Thoracic aorta (tissue), 2 donors: ENCODE measurements at regions not wholly inside any gene's neighbourhood (a gene's known extent, or its start where the extent isn't known, plus 50 kb on each side); places are given as distances from the start of the nearest gene placed in this dataset.

ENCODE experiments used
- ATAC-seq: fragments of 150-250 bp; one replicate; pipeline ENCODE4 v1.8.0; 2017; ENCODE audit warnings: low read depth; ENCODE audit not compliant: insufficient number of reproducible peaks, low FRiP score
- DNase-seq: peaks from one replicate; pipeline ENCODE4 v3.0.0-alpha.2; 2020; ENCODE audit warnings: low spot score
- H3K27ac ChIP-seq, 2 donors: fragments of 200-600 bp; sonication (generic); 1 replicate in 1 of 2; 2 replicates in 1 of 2; pipeline ENCODE4 v1.5.1; 2016; ENCODE audit warnings: mild to moderate bottlenecking in 2 of 2, moderate library complexity in 2 of 2
- H3K27me3 ChIP-seq: fragments of 200-600 bp; sonication (generic); replicated peaks from 2 replicates; pipeline ENCODE4 v1.6.0; 2016; ENCODE audit warnings: mild to moderate bottlenecking; ENCODE audit not compliant: insufficient read depth
- H3K36me3 ChIP-seq: fragments of 200-600 bp; sonication (generic); one replicate; pipeline ENCODE4 v1.5.1; 2016
- H3K4me1 ChIP-seq, 2 donors: fragments of 200-600 bp; sonication (generic); 1 replicate in 1 of 2; 2 replicates in 1 of 2; pipeline versions ENCODE4 v1.5.1 to v1.6.0; 2016; ENCODE audit warnings: low read depth in 2 of 2, mild to moderate bottlenecking in 1 of 2; ENCODE audit not compliant: control insufficient read depth in 1 of 2
- H3K4me3 ChIP-seq: fragments of 200-600 bp; sonication (generic); 2 replicates; pipeline ENCODE4 v1.5.1; 2016; ENCODE audit warnings: mild to moderate bottlenecking
- H3K9me3 ChIP-seq: fragments of 200-600 bp; sonication (generic); 2 replicates; pipeline ENCODE4 v1.5.1; 2016
- TF ChIP-seq, protein P1 (sequence below): fragments of 200-600 bp; sonication (generic); IDR thresholded peaks from one replicate; pipeline ENCODE4 v1.5.1; 2019; ENCODE audit warnings: antibody characterized with exemption

DNA sequence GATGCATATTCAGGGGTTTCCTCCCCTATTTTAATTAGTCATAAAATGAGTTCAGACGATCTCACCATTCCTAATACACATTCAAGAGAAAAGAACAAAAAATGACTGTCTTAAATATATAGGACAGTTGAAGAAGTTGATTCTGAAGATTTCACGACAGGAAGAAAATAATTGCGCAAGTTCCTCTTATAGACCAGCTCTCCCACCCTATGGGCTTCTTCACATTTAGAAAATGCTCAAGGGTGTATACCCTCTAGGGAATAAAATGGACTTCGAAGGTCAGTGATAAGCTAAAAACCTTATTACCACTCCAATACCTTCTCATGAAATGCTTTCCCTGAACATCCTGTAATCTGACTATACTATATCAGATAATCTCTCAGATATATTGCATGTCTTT, 149.2 kb upstream of the TEX13C start:
- no peaks in the 10 kb centered on the region for H3K27me3 ChIP-seq
- no peaks in the 10 kb centered on the region for H3K9me3 ChIP-seq
- H3K27ac ChIP-seq, result no peak overlapping the region
- no peak for ATAC-seq
- TF ChIP-seq, protein P1, sequence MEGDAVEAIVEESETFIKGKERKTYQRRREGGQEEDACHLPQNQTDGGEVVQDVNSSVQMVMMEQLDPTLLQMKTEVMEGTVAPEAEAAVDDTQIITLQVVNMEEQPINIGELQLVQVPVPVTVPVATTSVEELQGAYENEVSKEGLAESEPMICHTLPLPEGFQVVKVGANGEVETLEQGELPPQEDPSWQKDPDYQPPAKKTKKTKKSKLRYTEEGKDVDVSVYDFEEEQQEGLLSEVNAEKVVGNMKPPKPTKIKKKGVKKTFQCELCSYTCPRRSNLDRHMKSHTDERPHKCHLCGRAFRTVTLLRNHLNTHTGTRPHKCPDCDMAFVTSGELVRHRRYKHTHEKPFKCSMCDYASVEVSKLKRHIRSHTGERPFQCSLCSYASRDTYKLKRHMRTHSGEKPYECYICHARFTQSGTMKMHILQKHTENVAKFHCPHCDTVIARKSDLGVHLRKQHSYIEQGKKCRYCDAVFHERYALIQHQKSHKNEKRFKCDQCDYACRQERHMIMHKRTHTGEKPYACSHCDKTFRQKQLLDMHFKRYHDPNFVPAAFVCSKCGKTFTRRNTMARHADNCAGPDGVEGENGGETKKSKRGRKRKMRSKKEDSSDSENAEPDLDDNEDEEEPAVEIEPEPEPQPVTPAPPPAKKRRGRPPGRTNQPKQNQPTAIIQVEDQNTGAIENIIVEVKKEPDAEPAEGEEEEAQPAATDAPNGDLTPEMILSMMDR, result no peak
- H3K4me3 ChIP-seq, result no peak overlapping the region
- no peak for DNase-seq
- no peaks in the 10 kb centered on the region for H3K4me1 ChIP-seq
- H3K36me3 ChIP-seq, result no peaks in the 10 kb centered on the region

DNA sequence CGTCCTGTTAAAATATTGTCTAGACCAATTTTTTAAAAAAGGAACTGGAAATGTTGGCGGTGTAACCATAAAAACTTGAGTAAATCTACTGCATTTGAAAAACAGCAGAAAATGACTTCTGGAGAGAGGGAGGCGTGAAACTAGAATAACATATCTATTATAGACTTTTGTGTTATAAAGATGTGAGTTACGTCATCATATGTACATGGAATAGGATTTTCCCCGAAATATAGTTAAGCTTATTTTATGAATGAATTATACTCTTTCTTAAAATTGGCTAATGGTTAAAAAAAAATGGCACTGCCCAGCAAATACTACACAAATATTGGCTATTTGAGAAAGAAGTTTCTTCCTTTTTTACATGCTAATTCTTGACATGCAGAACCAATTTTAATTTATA, 147.1 kb upstream of the TEX13C start:
- ATAC-seq (no peak), DNase-seq (no peak)
- H3K9me3 ChIP-seq, result no peaks in the 10 kb centered on the region
- H3K4me3 ChIP-seq, result no peak overlapping the region
- H3K27me3 ChIP-seq, result no peaks in the 10 kb centered on the region
- no peaks in the 10 kb centered on the region for H3K36me3 ChIP-seq
- TF ChIP-seq, protein P1, result no peak
- no peaks in the 10 kb centered on the region for H3K4me1 ChIP-seq
- H3K27ac ChIP-seq, result no peak overlapping the region

DNA sequence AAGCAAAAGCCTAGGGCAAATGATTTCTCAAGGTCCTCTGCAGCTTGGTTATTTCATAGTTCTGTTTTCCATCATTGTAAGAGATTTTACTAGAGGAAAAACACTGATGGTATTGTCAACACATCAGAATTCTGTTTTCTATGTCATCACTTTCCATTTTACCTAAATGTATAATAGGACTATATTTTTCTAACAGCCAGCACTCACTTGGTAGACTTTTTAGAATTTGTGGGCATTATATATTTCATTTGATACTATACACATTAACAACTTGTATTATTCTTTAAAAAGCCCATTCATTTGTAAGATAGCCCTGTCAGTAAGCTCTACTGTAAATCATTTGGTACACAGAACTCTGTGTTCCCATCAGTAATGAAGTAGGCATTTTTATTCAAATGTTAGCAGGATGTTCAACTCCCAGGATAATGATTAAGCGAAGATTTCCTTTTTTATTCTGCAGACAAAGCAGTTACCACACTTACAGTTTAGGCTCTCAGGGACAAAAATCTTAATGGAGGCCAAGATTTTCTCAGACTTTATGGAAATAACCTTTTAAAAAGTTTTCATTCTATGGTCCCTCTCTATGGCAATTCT, 143.6 kb upstream of the TEX13C start:
- Histone ChIP-seq H3K36me3 (no peaks in the 10 kb centered on the region), H3K27me3 (no peaks in the 10 kb centered on the region), H3K9me3 (no peaks in the 10 kb centered on the region), H3K4me1 (no peaks in the 10 kb centered on the region), H3K4me3 (no peak overlapping the region), H3K27ac (no peak overlapping the region)
- ATAC-seq (no peak), DNase-seq (no peak)
- TF ChIP-seq, protein P1, result no peak

DNA sequence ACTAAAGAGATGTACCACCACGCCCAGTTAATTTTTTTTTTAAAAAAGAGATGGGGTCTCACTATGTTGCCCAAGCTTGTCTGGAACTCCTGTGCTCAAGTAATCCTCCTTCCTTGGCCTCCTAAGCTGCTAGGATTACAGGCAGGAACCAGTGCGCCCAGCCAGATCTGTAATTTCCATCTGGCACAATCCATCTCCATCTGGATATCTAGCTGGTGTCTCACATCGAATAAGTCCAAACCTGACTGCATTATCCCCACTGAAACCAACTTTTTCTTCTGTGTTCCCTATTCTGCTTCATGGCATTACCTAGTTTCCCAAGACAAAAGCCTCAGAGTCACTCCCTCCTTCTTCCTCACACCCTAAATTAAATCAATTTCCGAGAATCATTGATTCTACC, 125.8 kb upstream of the TEX13C start:
- TF ChIP-seq, protein P1, result no peak
- no peaks in the 10 kb centered on the region for H3K4me1 ChIP-seq
- H3K9me3 ChIP-seq, result no peaks in the 10 kb centered on the region
- no peak overlapping the region for H3K27ac ChIP-seq
- DNase-seq (no peak), ATAC-seq (no peak)
- H3K4me3 ChIP-seq, result no peak overlapping the region
- no peaks in the 10 kb centered on the region for H3K36me3 ChIP-seq
- H3K27me3 ChIP-seq, result no peaks in the 10 kb centered on the region

DNA sequence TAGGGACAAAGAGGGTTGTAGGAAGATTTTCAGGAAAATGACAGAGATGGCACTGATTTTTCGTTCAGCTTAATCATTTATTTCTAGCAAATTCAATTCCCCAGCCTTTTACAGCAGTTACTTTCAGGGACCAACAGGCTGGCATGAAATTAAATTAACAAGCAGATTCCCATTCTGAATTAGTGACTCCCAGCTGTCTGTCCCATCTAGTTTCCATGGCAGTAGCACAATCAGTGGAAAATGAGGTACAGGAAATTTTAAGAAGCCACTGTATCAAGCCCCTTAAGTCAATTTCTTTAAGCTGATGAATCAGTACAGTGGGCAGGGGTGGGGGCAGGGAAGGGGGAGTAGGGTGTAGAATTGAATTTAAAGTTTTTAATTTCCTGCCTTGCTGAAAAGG, 121.1 kb upstream of the TEX13C start:
- no peak overlapping the region for H3K4me3 ChIP-seq
- H3K9me3 ChIP-seq, result no peaks in the 10 kb centered on the region
- no peaks in the 10 kb centered on the region for H3K36me3 ChIP-seq
- ATAC-seq (no peak), DNase-seq (no peak)
- TF ChIP-seq, protein P1, result no peak
- H3K27me3 ChIP-seq, result no peaks in the 10 kb centered on the region
- no peaks in the 10 kb centered on the region for H3K4me1 ChIP-seq
- H3K27ac ChIP-seq, result no peak overlapping the region
